MCF 10A (cell line): ENCODE measurements at regions not wholly inside any gene's neighbourhood (a gene's known extent, or its start where the extent isn't known, plus 50 kb on each side); places are given as distances from the start of the nearest gene placed in this dataset.
A peak's percentile ranks its signal among the peaks of the same experiment; 100 is the strongest.
"Not testable (repeated sequence)": the region's sequence is repeated elsewhere in the genome, so short reads cannot be mapped to it uniquely, and the experiment has no call there.

Experiments used
- BruUV-seq: library from RNA; stranded (reverse); fragments of 400-500 nt; replicated peaks from 2 replicates; lab custom pipeline; 2021; lab: Mats Ljungman, UMichigan
- CTCF ChIA-PET: fragments of 300-600 bp; sonication (Branson Sonifier 250); formaldehyde crosslinking; extraction: SDS; loops from one replicate; lab custom pipeline; 2021; ENCODE audit warnings: antibody characterized with exemption, inconsistent platforms; lab: Yijun Ruan, JAX
- POLR2A ChIA-PET: fragments of 300-600, 350-650 bp; sonication (Branson Sonifier 250); formaldehyde crosslinking; extraction: SDS; loops from one replicate; lab custom pipeline; 2020; ENCODE audit warnings: antibody characterized with exemption, inconsistent platforms; lab: Yijun Ruan, JAX
- DNase-seq: peaks from one replicate; pipeline ENCODE4 v3.0.0-alpha.2; 2018; ENCODE audit not compliant: unreplicated experiment
- H3K27ac Mint-ChIP-seq: one replicate; pipeline ENCODE4 v1.8.0; 2022; ENCODE audit warnings: mild to moderate bottlenecking, low read depth, mixed read lengths; ENCODE audit not compliant: unreplicated experiment
- H3K27me3 Mint-ChIP-seq: one replicate; pipeline ENCODE4 v1.8.0; 2022; ENCODE audit warnings: mixed read lengths; ENCODE audit not compliant: insufficient read depth, unreplicated experiment
- H3K36me3 Mint-ChIP-seq: one replicate; pipeline ENCODE4 v1.8.0; 2022; ENCODE audit warnings: mild to moderate bottlenecking, moderate library complexity, mixed read lengths; ENCODE audit not compliant: insufficient read depth, unreplicated experiment
- H3K4me1 Mint-ChIP-seq: one replicate; pipeline ENCODE4 v1.8.0; 2022; ENCODE audit warnings: mixed read lengths; ENCODE audit not compliant: insufficient read depth, unreplicated experiment
- H3K4me3 Mint-ChIP-seq: one replicate; pipeline ENCODE4 v1.8.0; 2022; ENCODE audit warnings: mild to moderate bottlenecking, moderate library complexity, mixed read lengths; ENCODE audit not compliant: unreplicated experiment
- H3K9me3 Mint-ChIP-seq: one replicate; pipeline ENCODE4 v1.8.0; 2022; ENCODE audit warnings: mixed read lengths; ENCODE audit not compliant: unreplicated experiment
- intact Hi-C: fragments of 100-400 bp; cut with micrococcal nuclease; formaldehyde crosslinking; loops from 2 replicates; pipeline ENCODE4 v1.14.1; 2022
- TF ChIP-seq, protein P1 (sequence below): fragments of 200-600 bp; IDR thresholded peaks from one replicate; pipeline ENCODE4 v1.8.0; 2022; ENCODE audit warnings: antibody characterized with exemption, mild to moderate bottlenecking; ENCODE audit not compliant: unreplicated experiment

- BruUV-seq = no TSS peak
Observed at GRCh38 chr9:97220894-97221477, 86.5 kb upstream of the CCDC180 start.

GRCh38 chr9:97220396-97220795 is 87.1 kb upstream of the CCDC180 start:
- ChIA-PET CTCF (interaction anchor here (1.8 kb wide), 1 partner anchor 361 kb away, joined by 8 read pairs; no protein-coding TSS in a partner anchor), POLR2A (interaction anchor here (1.8 kb wide), 1 partner anchor 17 kb away, joined by 29 read pairs; no protein-coding TSS in a partner anchor)
- BruUV-seq, DNase-seq, H3K27ac Mint-ChIP-seq, H3K4me1 Mint-ChIP-seq, H3K36me3 Mint-ChIP-seq, intact Hi-C loops, H3K9me3 Mint-ChIP-seq, H3K4me3 Mint-ChIP-seq: not testable (repeated sequence)
- peaks cover 49% of the 10 kb centered on the region for H3K27me3 Mint-ChIP-seq

More at GRCh38 chr9:97220894-97221477, 86.5 kb upstream of the CCDC180 start:
- H3K4me1 Mint-ChIP-seq = no peaks in the 10 kb centered on the region
- intact Hi-C loops = no loop called here
- peak overlapping the region; percentile 77 for H3K4me3 Mint-ChIP-seq
- CTCF ChIA-PET = interaction anchor here (0.7 to 1.8 kb wide), 7 partner anchors 7 to 408 kb away, joined by 3 to 8 read pairs (median 3); no protein-coding TSS in a partner anchor
- POLR2A ChIA-PET = interaction anchor here (0.7 to 1.8 kb wide), 3 partner anchors 17 to 366 kb away, joined by 3 to 29 read pairs (median 3); partner anchors contain the start of gene ZNF782
- no peak for DNase-seq
- peak overlapping the region; percentile 69 for H3K27ac Mint-ChIP-seq
- no peaks in the 10 kb centered on the region for H3K9me3 Mint-ChIP-seq
- H3K36me3 Mint-ChIP-seq = no peaks in the 10 kb centered on the region
- peaks cover 43% of the 10 kb centered on the region for H3K27me3 Mint-ChIP-seq
- TF ChIP-seq, protein P1, sequence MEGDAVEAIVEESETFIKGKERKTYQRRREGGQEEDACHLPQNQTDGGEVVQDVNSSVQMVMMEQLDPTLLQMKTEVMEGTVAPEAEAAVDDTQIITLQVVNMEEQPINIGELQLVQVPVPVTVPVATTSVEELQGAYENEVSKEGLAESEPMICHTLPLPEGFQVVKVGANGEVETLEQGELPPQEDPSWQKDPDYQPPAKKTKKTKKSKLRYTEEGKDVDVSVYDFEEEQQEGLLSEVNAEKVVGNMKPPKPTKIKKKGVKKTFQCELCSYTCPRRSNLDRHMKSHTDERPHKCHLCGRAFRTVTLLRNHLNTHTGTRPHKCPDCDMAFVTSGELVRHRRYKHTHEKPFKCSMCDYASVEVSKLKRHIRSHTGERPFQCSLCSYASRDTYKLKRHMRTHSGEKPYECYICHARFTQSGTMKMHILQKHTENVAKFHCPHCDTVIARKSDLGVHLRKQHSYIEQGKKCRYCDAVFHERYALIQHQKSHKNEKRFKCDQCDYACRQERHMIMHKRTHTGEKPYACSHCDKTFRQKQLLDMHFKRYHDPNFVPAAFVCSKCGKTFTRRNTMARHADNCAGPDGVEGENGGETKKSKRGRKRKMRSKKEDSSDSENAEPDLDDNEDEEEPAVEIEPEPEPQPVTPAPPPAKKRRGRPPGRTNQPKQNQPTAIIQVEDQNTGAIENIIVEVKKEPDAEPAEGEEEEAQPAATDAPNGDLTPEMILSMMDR = no peak

DNA sequence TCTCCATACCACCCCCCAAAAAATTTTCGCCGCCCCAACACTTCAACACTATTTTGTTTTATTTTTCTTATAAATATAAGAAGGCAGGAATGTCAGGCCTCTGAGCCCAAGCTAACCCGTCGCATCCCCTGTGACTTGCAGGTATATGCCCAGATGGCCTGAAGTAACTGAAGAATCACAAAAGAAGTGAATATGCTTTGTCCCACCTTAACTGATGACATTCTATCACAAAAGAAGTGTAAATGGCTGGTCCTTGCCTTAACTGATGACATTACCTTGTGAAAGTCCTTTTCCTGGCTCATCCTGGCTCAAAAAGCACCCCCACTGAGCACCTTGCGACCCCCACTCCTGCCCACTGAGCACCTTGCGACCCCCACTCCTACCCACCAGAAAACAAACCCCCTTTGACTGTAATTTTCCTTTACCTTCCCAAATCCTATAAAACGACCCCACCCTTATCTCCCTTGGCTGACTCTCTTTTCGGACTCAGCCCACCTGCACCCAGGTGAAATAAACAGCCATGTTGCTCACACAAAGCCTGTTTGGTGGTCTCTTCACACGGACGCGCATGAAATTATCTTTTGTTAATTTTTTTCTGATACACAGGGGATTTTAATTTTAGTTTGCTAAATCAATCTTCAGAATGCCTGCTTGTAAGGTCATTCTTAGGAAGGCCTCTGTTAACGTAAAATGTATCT is 87.9 kb upstream of the CCDC180 start:
- POLR2A ChIA-PET, H3K36me3 Mint-ChIP-seq, H3K9me3 Mint-ChIP-seq, H3K4me1 Mint-ChIP-seq, intact Hi-C loops, H3K27ac Mint-ChIP-seq, BruUV-seq, DNase-seq, CTCF ChIA-PET, H3K4me3 Mint-ChIP-seq: not testable (repeated sequence)
- H3K27me3 Mint-ChIP-seq = peaks cover 54% of the 10 kb centered on the region

DNA sequence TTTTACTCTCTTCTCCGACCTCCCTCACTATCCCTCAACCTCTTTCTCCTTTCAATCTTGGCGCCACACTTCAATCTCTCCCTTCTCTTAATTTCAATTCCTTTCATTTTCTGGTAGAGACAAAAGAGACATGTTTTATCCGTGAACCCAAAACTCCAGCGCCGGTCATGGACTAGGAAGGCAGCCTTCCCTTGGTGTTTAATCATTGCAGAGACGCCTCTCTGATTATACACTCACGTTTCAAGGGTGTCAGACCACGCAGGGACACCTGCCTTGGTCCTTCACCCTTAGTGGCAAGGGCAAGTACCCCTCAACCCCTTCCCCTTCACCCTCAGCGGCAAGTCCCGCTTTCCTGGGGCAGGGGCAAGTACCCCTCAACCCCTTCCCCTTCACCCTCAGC is 92.3 kb upstream of the CCDC180 start:
- H3K9me3 Mint-ChIP-seq, CTCF ChIA-PET, H3K4me1 Mint-ChIP-seq, H3K4me3 Mint-ChIP-seq, BruUV-seq, intact Hi-C loops, POLR2A ChIA-PET, DNase-seq, H3K27ac Mint-ChIP-seq, H3K36me3 Mint-ChIP-seq: not testable (repeated sequence)
- H3K27me3 Mint-ChIP-seq = peaks cover 23% of the 10 kb centered on the region

- H3K4me3 Mint-ChIP-seq, H3K36me3 Mint-ChIP-seq, H3K4me1 Mint-ChIP-seq, CTCF ChIA-PET, BruUV-seq, H3K27ac Mint-ChIP-seq, POLR2A ChIA-PET, DNase-seq, H3K9me3 Mint-ChIP-seq, intact Hi-C loops: not testable (repeated sequence)
- H3K27me3 Mint-ChIP-seq = peaks cover 18% of the 10 kb centered on the region
Observed at GRCh38 chr9:97214556-97214955, 92.9 kb upstream of the CCDC180 start.

- CTCF ChIA-PET, H3K4me1 Mint-ChIP-seq, DNase-seq, H3K27ac Mint-ChIP-seq, H3K27me3 Mint-ChIP-seq, H3K4me3 Mint-ChIP-seq, intact Hi-C loops, POLR2A ChIA-PET, H3K36me3 Mint-ChIP-seq, BruUV-seq, H3K9me3 Mint-ChIP-seq: not testable (repeated sequence)
Observed at GRCh38 chr9:97199683-97200082, 107.8 kb upstream of the CCDC180 start.

GRCh38 chr9:97193767-97194166 is 113.7 kb upstream of the CCDC180 start:
- H3K27ac Mint-ChIP-seq, H3K9me3 Mint-ChIP-seq, H3K4me1 Mint-ChIP-seq, DNase-seq, H3K27me3 Mint-ChIP-seq, CTCF ChIA-PET, intact Hi-C loops, H3K4me3 Mint-ChIP-seq, H3K36me3 Mint-ChIP-seq, BruUV-seq, POLR2A ChIA-PET: not testable (repeated sequence)
